Activated CD4-positive, alpha-beta T cell treated with anti-CD3 and anti-CD28 coated beads, Interleukin-2, amount 50 U/mL, for 24 hours (primary cell): ENCODE measurements at regions not wholly inside any gene's neighbourhood (a gene's known extent, or its start where the extent isn't known, plus 50 kb on each side); places are given as distances from the start of the nearest gene placed in this dataset.
"Not testable (repeated sequence)": the region's sequence is repeated elsewhere in the genome, so short reads cannot be mapped to it uniquely, and the experiment has no call there.

Experiments used
- DNase-seq, 2 donors: peaks; one replicate each; pipeline ENCODE4 v3.0.0-alpha.2; 2020; ENCODE audit warnings: low read depth in 1 of 2, low spot score in 1 of 2

DNA sequence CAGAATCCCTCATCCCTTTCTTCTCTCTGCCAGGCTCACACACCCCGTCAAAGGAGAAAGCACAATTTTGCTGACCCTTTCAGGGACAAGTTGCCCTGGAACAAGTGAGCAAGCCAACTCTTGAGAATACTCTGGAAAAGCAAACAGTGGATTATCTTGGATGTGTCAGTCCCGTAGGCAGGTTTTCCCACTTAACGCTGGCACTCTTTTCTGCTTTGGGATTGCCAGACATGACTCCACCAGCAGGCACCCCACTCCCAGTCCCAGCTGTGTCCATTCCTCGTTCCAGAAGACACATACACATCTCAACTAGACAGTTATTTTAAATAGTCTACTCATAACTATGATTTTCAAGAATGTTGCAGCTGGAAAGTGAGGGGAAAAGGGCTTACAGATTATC, 145.5 kb upstream of the CDKN3 start:
- no peak for DNase-seq

DNA sequence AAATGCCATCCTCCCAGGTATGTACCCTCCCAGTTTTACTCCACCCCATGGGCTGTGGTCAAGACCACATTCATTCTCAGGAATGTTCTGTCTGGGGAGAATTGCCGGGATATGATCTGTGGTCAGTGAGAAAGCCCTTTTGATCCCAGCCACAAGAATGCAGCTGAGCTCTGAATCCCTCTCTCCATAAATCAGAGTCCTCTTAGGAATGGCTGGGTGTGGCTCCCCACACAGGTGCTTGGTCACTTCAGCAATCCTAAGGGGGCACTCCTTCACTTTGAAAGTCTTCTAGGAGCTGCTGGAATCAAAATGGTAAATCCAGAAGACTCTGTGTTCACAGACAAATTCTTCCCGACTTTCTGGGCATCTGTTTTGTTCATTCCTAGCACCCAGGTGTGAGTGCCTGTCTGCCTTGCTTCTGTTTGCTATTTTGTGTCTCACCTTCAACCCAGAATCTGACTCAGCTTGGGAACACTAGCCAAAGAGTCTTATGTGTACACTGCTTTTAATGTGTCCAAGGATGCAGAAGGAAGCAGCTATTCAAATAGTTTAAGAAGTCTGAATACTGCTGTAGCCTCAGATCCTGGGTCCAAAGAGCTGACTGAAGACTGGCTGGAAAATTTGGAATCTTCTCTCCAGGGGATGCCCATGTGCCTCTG, 144.6 kb upstream of the CDKN3 start:
- no peak for DNase-seq

DNA sequence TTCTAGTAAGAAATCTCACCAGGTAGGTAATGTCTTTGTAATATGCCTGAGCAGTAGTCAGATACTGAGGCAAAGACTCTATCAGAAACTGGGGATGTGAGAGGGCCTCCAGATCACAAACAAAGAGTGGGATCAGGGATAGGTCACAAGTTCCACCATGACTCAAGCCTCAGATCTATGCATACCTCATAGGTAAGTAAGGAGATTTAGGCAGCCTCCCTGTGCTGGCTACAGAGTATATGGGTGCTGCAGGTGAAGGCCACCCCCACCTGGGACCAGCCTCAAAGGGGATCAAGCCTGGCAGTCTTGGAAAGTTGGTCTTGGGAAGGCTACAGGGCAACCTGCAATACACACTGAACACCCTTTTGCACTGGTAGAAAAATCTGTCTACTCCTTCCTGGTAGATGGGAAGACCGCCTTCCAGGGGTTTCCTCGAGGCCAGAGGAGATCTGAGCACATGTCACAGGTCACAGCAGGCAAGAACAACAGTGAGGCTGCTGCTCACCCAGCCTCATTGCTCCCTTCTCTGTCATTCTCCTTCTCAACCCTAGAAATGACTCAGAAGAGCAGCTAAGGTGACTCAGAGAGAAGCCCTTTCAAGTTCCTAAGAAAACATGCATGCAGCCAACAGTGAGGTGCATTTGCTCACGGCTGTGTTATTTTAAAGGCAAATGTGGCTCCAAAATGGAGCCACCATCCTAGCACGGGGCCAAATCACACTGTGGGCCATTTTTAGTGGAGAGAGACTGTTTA, 143.4 kb upstream of the CDKN3 start:
- DNase-seq = no peak

DNA sequence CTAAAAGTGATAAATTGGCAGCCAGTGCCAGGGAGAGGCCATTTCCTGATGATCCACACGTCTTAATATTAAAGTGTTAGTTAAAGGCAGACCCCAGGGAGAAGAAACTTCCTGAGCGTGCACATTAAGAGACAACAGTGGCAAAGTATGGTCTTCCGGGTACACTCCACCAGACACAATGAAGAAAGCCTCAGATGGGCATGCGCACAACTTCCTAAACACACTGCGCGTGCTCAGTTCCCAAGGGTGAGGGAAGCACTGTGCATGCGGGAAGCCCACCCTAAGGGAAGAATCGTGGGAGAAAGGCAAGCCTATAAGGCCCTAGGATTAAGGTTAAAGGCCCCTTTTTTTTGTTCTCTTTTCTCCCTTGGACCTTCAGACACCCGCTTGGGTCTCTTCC, 140.7 kb upstream of the CDKN3 start:
- DNase-seq = no peak

DNA sequence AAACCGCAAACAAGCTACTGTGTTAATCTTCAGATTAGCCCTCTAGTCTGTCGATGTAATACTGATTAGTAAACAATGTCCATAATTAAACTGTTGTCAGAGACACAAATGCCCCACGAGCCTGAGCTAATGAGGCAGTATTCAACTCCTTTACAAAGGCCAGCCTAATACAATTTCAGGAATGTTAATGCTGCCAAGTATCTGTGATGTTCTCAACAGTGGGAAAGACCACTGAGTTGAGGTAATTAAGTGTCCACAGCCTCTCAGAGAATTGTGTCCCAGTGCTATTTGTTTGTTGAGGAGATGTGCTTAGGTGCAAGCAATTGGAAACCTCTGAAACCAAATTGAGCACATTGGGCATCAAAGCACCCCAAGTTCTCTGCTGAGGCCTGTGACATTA, 139.4 kb upstream of the CDKN3 start:
- DNase-seq = no peak

DNA sequence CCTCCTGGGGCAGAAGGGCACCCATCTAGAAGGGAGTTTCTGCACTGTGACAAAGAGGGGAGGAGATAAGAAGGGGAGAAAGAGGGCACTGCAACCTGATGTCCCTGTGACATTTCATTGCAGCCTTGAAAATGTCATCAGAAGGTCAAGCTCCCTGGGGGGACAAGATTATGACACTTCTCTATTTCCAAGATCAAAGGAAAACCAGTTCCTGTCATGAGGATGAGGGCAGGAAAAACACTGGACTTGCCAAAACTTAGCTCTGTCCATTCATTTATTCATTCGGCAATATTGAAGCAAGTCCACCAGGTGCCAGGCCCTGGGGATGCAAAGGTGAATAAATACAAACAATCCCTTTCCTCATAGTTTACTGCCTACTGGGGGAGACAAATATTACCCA, 138.4 kb upstream of the CDKN3 start:
- DNase-seq = no peak

DNA sequence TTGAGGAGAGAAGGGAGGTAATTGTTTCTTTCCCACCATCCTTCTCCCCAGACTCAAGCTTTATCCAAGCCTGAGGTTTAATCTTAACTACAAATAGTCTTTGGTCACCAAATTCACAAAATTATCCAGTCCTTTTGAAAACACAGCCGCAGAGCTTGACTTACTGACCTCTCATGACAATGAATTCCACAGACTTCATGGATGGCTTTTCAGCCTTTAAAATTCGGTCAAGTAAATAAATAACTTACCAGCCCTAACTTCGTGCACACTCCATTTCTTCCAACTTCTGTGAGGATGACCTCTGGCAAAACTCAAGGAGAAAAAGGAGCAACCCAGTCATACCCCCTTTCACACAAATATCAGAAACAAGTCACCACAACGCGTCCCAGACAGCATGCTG, 137.0 kb upstream of the CDKN3 start:
- no peak for DNase-seq

DNA sequence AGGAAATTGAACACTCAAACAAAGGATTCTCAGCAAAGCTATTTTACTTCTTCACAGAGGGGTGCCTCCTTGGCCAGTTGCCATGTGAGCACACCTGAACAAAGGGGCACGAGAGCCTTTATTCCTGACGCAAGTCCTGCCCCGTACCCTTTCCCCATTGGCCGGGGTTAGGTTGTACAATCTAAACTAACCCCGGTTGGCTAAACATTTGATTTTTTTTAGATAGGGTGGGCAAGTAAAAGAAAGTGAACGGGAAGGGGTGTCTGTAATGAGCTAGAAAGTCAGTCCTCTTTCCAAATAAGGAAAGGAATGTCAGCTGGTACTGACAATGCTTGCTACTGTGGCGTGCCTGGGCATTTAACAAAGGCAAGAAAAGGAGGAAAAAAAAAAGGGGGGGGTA, 135.5 kb upstream of the CDKN3 start:
- no peak for DNase-seq

DNA sequence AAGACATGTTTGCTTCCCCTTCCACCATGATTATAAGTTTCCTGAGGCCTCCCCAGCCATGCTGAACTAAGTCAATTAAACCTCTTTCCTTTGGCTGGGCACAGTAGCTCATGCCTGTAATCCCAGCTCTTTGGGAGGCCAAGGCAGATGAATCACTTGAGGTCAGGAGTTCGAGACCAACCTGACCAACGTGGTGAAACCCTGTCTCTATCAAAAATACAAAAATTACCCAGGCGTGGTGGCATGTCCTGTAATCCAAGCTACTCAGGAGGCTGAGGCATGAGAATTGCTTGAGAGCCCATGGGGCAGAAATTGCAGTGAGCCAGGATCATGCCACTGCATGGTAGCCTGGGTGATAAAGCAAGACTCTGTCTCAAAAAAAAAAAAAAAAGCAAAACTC, 130.2 kb upstream of the CDKN3 start:
- DNase-seq = not testable (repeated sequence)

DNA sequence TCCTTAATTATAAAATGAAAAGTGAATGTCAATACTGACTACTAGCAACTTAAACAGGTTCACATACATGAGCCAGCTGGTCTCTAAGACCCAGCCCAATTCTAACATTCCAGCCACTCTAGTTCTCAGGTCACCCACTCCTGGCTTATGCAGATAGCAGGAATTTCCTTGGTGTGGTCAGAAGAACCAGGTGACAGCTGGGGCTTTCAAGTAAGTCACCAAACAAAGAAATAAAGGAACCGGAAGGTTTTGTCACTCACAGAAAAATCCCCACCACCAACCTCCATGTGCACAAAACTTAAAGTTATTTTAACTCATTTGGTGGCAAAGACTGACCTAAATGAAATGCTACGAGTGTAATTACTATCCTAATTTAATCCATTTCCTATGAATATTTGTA, 129.6 kb upstream of the CDKN3 start:
- no peak for DNase-seq

DNA sequence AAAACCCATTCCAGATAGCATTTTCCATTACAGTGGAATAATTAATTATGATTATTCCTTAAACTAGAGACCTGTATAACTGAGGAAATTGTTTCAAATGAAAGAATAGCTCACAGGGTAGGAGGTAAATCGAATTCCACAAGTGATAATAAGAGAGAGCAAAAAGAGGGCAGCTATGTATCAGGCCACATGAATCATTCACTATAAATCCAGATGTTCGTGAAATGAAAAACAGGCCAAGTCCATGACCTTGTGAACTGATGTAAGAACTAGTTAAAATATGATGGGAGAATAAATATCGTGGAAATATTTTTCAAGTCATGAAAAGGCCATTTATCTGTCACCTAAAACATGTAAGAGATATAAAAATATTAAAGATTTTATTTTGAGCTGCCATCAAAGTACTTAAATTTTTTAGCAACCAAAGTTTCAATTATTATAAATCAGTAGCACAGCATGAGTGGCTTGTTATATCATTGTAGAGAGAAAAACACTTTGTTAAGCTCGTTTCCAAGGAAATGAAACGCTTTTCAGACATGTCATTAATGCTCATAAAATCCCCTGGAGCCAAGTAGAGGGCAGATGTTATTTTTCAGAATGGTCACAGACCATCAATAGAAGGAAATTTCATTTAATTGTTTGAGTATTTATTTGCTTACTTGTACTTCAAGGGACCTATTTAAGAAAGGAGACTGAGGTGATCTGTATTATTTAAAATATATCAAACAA, 120.6 kb upstream of the CDKN3 start:
- no peak for DNase-seq

DNA sequence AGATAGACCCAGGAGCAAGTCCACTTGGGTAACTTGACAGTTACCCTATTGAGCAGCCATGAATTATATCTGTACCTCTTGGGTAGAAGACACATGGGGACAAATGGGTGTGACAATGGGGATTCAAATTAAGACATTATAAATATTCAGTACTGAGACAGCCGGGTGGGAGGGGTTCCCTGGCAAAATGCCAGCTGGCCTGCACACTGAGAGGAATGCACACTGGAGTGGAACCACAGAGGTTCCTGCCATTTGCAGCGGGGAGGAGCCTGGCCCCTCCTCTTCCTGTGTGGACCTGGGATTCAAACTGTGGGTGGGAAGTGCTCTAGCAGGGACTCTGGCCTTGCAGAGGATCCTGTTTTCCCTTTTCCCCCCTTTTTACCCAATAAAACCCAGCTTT, 118.7 kb upstream of the CDKN3 start:
- DNase-seq = no peak

DNA sequence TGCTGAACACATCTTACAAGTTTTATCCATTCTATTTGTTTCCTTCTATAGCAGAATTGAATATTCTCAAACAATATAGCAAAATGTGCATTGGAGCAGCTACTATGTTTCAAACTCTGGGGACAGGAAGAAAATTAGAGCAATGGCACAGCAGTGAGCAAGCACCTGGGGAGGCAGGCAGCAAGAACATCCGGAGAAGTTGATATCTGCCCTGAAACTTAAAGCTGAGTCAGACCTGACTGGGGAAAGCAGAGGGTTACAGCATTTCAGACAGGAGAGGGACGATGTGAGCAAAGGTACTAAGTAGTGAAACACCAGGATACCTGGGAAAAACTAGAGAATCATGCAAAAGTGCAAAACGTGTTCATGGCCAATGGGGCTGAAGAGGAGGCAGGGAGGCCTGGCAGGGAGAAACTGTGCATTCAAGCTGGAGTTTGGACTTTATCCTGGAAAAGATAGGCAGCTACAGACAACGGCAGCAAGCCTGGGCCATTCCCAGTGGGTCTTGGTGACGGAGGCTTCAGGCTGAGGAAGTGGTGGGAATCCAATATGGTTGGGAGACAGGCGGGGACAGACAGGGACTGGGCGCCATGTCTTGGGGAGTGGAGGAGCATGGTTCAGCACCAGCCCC, 118.0 kb upstream of the CDKN3 start:
- no peak for DNase-seq

DNA sequence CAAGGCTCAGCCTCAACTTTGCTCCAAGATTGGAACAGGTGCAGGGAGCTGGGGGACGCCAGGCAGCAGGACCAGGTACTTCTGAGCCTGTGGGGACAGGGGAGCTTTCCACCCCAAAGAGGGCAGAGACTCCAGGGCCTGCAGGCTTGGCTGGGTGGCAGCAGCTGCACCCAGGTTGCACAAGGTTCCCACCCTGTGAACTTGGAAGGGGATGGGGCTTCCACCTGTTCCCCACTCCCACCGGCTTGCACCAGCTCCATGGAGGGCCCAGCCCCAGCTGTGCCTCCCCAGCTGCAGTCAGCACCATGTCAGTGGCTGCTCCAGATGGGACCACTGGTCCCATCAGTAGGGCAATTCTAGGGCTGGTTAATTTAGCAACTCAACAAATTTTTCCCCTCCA, 114.0 kb upstream of the CDKN3 start:
- DNase-seq = no peak

DNA sequence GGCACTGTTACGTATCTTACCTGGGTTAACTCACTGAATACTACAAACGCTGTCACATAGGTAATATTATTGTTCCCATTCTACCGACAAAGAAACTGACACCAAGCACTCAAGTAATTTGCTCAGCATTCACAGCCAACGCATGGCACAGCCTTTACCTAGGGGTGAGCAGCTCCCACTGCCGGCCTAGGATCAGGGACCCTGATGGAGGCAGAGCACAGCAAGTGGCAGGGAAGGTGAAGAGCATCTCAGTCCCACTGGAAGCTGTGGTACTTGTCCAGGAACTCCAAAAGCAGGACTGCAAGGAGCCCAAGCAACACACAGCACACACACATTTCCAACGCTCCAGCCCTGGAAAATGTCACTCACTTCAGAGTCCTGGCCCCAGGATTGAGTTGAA, 111.8 kb upstream of the CDKN3 start:
- no peak for DNase-seq

DNA sequence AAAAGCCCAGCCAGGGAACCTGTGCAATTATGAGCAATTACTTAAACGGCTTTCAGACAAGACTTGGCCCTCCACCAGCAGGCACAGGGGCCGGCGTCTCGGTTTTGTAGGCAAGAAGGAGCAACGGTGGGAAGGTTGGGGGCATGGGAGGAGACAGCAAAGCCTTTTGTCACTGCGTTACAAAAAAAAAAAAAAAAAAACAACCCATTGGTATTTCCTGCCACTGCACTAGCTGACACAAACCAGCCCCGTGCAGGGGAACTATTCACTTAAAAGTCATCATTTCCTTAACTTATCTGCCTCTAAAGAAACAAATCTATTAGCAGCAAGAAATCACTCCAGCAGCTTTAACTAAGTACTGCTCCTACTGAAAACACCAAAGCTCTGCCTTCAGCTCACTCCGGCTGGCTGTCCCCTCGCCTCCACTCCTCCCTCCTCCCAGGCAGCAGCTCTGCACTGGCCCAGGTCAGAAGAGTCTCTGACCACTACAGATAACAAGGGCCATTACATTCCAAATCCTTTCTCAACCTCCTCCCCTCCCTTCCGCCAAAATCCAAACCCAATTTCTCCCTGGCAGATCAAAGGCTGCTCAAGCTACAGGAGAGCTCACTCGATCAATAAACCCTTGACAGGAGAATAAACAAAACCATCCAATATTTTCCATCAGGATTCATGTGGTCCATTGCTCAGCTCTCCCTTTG, 105.2 kb upstream of the CDKN3 start:
- DNase-seq = no peak

DNA sequence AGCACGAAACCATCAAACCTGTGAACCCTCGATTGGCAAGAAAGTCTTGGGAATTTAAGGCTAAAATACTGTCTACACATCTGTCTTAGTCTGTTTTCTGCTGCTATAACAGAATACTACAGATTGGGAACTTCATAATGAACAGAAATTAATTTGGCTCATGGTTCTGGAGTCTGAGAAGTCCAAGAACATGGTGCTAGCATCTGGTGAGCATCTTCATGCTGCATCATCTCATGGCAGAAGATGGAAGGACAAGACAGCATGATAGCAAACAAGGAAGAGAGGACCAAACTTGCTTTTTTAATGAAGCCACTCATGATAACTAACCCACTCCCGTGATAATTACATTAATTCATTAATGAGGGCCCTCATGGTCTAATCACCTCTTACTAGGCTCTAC, 102.0 kb upstream of the CDKN3 start:
- no peak for DNase-seq

DNA sequence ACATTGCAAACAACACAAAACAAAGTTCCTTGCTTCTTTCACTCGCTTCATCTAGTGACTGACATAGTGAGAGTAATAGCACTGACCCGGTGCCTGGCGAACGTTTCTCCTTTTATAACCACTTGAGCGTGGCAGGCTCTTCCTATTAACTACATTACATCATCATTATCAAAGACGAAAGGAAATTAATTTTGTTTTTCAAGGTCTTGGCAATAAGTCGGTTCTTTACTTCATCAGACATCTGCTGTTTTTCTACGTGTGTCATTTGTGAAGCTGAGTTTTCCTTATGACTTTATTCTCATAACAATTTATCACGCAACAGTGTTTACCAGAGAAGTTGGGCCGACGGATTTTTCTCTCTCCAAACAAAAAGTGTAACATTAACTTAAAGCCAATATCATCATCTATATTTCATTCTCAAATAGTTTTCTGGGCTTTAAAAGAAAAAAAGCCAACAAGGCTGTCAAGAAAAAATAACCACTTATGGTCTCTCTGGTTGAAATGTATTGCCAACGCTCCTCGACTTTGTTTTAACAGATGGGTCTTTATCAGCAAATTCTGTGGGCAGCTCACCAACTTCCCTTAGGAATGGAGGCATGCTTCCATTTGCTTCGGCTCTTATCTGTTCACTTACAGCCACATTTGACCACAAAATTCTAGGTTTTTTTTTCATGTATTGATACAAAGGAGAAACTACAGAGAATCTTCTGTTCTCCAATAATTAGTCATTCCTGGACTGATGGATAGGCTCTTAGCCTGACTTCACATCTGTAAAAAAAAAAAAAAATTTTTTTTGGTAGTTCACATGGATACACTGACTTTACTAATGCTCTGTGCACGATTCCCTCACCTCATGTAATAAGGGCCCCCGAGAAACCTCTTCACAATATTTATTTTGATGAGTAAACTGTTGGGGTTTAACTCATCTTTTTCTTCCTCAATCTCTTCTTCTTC, 97.1 kb upstream of the CDKN3 start:
- no peak for DNase-seq

DNA sequence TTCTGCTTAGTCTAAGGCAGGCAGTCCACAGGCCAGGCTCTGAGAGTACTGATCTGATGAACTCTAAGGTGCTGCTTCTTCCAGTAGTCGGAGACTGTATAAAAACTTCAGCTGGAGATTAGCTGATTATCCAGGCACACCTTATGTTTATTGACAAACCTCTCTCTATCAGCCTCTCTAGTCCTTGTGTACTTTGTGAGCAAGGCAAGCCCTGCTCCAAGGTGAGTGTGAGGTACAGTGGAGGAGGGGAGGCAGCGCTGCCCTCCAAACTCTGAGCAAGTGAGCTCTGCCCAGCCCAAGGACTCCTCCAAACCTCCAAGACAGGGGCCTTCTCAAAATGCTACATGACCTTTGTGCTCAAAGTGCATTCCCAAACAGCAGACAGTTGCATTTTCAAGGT, 95.9 kb upstream of the CDKN3 start:
- no peak for DNase-seq

DNA sequence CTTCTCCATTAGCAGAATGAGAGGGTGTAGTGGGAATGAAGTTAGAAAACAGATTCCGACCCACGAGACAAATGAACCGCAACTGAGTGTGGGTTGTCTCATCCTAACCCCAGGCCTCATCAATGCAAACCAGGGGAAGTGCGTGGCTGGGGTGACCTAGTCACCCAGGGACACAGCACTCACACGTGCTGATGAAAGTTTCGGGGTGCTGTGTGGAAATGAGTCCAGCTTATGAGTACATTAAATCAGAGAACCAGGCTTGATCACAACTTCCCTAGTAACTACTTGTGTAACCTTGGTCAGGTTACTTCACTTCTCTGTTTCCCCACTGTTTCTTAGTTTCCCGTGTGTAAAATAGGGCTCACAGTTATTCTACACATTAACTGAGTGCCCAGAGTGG, 95.4 kb upstream of the CDKN3 start:
- DNase-seq = no peak
